DOHH2 (cell line): ENCODE measurements at regions not wholly inside any gene's neighbourhood (a gene's known extent, or its start where the extent isn't known, plus 50 kb on each side); places are given as distances from the start of the nearest gene placed in this dataset.

Source experiments
- CTCF ChIP-seq: fragments of 200-600 bp; sonication (generic); IDR thresholded peaks from one replicate; pipeline ENCODE4 v1.5.1; 2014; ENCODE audit warnings: antibody characterized with exemption, mild to moderate bottlenecking, low read depth, low read length; ENCODE audit not compliant: poor library complexity, severe bottlenecking
- EZH2phosphoT487 ChIP-seq: fragments of 200-600 bp; sonication (generic); IDR thresholded peaks from 2 replicates; pipeline ENCODE4 v1.6.1; 2017; ENCODE audit warnings: borderline replicate concordance, mild to moderate bottlenecking, antibody characterized with exemption, low read length, moderate library complexity, mixed read lengths

DNA sequence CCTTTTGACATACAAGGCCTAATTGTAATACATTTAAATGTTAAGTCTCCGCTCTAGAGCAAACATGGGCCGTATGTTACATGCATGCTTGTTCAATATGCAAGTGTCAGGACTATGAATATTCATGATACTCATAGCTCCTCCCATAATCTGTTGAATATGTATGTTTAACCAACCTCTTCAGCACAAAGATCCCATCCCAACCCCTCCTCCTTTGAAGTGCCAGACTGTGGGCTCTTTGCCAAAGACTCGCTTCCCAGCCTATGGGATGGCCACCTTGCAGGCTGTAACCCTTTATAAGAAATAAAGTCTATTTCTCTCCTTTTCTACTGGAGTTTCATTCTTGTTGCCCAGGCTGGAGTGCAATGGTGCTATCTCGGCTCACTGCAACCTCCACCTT lies 156.2 kb downstream of the ABCC12 start:
- TF ChIP-seq CTCF (no peak), EZH2phosphoT487 (no peak)
